ENCODE measurements at regions not wholly inside any gene's neighbourhood (a gene's known extent, or its start where the extent isn't known, plus 50 kb on each side); places are given as distances from the start of the nearest gene placed in this dataset.
"Not testable (repeated sequence)": the region's sequence is repeated elsewhere in the genome, so short reads cannot be mapped to it uniquely, and the experiment has no call there.

DNA sequence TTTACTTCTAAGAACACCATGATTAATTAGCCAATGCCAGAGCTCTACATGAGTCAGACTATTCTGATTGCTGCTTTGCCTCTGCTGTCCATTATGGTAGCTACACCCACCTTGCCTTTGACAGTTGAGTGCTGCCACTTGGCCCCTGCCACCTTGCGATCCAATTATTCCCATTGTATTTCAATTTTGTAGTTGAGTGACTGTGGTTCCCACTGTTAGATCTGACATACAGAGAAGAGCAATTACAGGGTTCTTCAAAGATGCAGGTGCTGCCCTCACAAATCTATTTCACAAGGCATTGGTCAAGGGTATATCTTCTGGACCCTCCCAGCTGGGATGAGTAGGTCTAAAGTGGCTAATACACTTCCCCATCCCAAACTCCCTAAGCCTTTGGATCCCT lies 161.1 kb downstream of the EPM2A start:
- CTCF ChIA-PET; H3K27me3 ChIP-seq (ENCODE audit: insufficient read depth, low read length, poor library complexity, severe bottlenecking); H3K36me3 ChIP-seq (ENCODE audit: insufficient read depth, low read length); H3K27ac ChIP-seq (ENCODE audit: low read depth, low read length); H3K4me1 Mint-ChIP-seq; H3K4me3 ChIP-seq (ENCODE audit: low read length); H3K4me1 ChIP-seq (ENCODE audit: insufficient read depth, low read length); H3K27me3 Mint-ChIP-seq; H3K9me3 ChIP-seq (ENCODE audit: low read length); H3K36me3 Mint-ChIP-seq; H3K27ac Mint-ChIP-seq; H3K4me3 Mint-ChIP-seq; POLR2A ChIA-PET; DNase-seq: not testable (repeated sequence)
- peaks cover 21 to 37% (median 28%) of the 10 kb centered on the region in 5 donors for H3K9me3 Mint-ChIP-seq

Measured in CD8-positive, alpha-beta memory T cell (primary cell).